ENCODE measurements at regions not wholly inside any gene's neighbourhood (a gene's known extent, or its start where the extent isn't known, plus 50 kb on each side); places are given as distances from the start of the nearest gene placed in this dataset.

DNA sequence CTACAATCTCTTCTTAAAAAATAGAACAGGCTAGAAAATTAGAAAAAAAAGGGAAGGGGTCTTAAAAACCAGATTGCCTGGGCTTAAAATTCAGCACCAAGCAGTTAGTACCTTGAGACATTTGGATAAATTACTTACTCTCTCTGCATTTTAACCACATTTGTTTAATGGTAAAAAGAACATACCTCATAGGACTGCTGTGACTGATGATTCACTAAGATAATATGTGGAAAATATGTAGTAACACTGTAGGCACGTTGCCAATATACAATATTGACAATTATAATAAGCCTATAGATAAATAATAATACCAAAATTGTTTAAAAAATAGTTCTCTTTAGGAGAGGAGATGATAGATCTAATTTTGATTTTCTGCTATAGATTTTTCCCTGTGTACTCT is 750.4 kb downstream of the TENT5A start:
- TF ChIP-seq, protein P1, sequence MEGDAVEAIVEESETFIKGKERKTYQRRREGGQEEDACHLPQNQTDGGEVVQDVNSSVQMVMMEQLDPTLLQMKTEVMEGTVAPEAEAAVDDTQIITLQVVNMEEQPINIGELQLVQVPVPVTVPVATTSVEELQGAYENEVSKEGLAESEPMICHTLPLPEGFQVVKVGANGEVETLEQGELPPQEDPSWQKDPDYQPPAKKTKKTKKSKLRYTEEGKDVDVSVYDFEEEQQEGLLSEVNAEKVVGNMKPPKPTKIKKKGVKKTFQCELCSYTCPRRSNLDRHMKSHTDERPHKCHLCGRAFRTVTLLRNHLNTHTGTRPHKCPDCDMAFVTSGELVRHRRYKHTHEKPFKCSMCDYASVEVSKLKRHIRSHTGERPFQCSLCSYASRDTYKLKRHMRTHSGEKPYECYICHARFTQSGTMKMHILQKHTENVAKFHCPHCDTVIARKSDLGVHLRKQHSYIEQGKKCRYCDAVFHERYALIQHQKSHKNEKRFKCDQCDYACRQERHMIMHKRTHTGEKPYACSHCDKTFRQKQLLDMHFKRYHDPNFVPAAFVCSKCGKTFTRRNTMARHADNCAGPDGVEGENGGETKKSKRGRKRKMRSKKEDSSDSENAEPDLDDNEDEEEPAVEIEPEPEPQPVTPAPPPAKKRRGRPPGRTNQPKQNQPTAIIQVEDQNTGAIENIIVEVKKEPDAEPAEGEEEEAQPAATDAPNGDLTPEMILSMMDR (IDR thresholded peaks at IDR 0.05), result no peak
- TF ChIP-seq TCF7L2 (IDR thresholded peaks at IDR 0.05; ENCODE audit: low read depth, low read length) (no peak), POLR2AphosphoS5 (IDR thresholded peaks at IDR 0.05; ENCODE audit: low read depth, low read length) (no peak), SIN3A (IDR thresholded peaks at IDR 0.05; ENCODE audit: borderline replicate concordance, insufficient read depth, low read depth, low read length) (no peak)
- TF ChIP-seq, protein P2, sequence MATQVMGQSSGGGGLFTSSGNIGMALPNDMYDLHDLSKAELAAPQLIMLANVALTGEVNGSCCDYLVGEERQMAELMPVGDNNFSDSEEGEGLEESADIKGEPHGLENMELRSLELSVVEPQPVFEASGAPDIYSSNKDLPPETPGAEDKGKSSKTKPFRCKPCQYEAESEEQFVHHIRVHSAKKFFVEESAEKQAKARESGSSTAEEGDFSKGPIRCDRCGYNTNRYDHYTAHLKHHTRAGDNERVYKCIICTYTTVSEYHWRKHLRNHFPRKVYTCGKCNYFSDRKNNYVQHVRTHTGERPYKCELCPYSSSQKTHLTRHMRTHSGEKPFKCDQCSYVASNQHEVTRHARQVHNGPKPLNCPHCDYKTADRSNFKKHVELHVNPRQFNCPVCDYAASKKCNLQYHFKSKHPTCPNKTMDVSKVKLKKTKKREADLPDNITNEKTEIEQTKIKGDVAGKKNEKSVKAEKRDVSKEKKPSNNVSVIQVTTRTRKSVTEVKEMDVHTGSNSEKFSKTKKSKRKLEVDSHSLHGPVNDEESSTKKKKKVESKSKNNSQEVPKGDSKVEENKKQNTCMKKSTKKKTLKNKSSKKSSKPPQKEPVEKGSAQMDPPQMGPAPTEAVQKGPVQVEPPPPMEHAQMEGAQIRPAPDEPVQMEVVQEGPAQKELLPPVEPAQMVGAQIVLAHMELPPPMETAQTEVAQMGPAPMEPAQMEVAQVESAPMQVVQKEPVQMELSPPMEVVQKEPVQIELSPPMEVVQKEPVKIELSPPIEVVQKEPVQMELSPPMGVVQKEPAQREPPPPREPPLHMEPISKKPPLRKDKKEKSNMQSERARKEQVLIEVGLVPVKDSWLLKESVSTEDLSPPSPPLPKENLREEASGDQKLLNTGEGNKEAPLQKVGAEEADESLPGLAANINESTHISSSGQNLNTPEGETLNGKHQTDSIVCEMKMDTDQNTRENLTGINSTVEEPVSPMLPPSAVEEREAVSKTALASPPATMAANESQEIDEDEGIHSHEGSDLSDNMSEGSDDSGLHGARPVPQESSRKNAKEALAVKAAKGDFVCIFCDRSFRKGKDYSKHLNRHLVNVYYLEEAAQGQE (IDR thresholded peaks at IDR 0.05; ENCODE audit: insufficient read depth in 1 of 2, low read depth in 2 of 2, low read length in 1 of 2), result no peak
